Vagina (tissue), 2 donors: ENCODE measurements at regions not wholly inside any gene's neighbourhood (a gene's known extent, or its start where the extent isn't known, plus 50 kb on each side); places are given as distances from the start of the nearest gene placed in this dataset.

Experiments used
- CTCF ChIP-seq, 3 experiments: fragments of 450-650 bp in 2 of 3; fragments of 200-600 bp in 1 of 3; sonication (generic) in 1 of 3; IDR thresholded peaks; one replicate each; pipeline ENCODE4 v1.5.1; 2017 to 2019; ENCODE audit warnings: antibody characterized with exemption in 3 of 3, mild to moderate bottlenecking in 2 of 3, moderate library complexity in 2 of 3
- POLR2A ChIP-seq, 2 donors: fragments of 450-650 bp; IDR thresholded peaks; one replicate each; pipeline ENCODE4 v1.6.1; 2017; ENCODE audit warnings: antibody characterized with exemption in 2 of 2, mild to moderate bottlenecking in 2 of 2, moderate library complexity in 2 of 2
- POLR2AphosphoS5 ChIP-seq, 2 donors: sonication (generic); formaldehyde crosslinking; IDR thresholded peaks; one replicate each; pipeline ENCODE4 v1.9.0; 2017; ENCODE audit warnings: antibody characterized with exemption in 2 of 2, mild to moderate bottlenecking in 2 of 2, low read depth in 1 of 2; ENCODE audit not compliant: insufficient read depth in 1 of 2

GRCh38 chr2:223418604-223419199, 183.5 kb downstream of the SCG2 start:
- TF ChIP-seq CTCF (IDR thresholded peaks at IDR 0.05), result no peak
- TF ChIP-seq POLR2A (IDR thresholded peaks at IDR 0.05), result no peak
- no peak for TF ChIP-seq POLR2AphosphoS5 (IDR thresholded peaks at IDR 0.05; ENCODE audit: insufficient read depth in 1 of 2, low read depth in 1 of 2)
